OCI-LY7 (cell line): ENCODE measurements at regions not wholly inside any gene's neighbourhood (a gene's known extent, or its start where the extent isn't known, plus 50 kb on each side); places are given as distances from the start of the nearest gene placed in this dataset.

Experiments used
- BruUV-seq: library from RNA; stranded (reverse); fragments of 400-500 nt; replicated peaks from 2 replicates; lab custom pipeline; 2021; lab: Mats Ljungman, UMichigan
- CTCF ChIA-PET: fragments of 300-600 bp; sonication (Branson Sonifier 250); formaldehyde crosslinking; loops from one replicate; lab custom pipeline; 2022; ENCODE audit warnings: antibody characterized with exemption; ENCODE audit not compliant: unreplicated experiment; lab: Charles Lee
- POLR2A ChIA-PET: fragments of 300-600 bp; sonication (Branson Sonifier 250); formaldehyde crosslinking; loops from one replicate; lab custom pipeline; 2022; ENCODE audit warnings: antibody characterized with exemption; lab: Charles Lee
- DNase-seq: peaks from one replicate; pipeline ENCODE4 v3.0.0-alpha.2; 2015; ENCODE audit warnings: low spot score
- H2AFZ ChIP-seq: fragments of 200-600 bp; sonication (generic), shearing (Covaris generic); 2 replicates; pipeline ENCODE4 v1.6.1; 2014; ENCODE audit warnings: mild to moderate bottlenecking, antibody characterized with exemption, low read length, moderate library complexity
- H3K27ac ChIP-seq: fragments of 200-600 bp; sonication (generic); 2 replicates; pipeline ENCODE4 v1.5.1; 2014; ENCODE audit warnings: mixed run types, low read depth, mild to moderate bottlenecking, moderate library complexity, low read length, inconsistent platforms; ENCODE audit not compliant: poor library complexity, severe bottlenecking
- H3K36me3 ChIP-seq: fragments of 200-600 bp; sonication (generic); 2 replicates; pipeline ENCODE4 v1.6.1; 2014; ENCODE audit warnings: mild to moderate bottlenecking, antibody characterized with exemption, low read length, moderate library complexity, mixed read lengths; ENCODE audit not compliant: insufficient read depth
- H3K4me1 ChIP-seq: fragments of 200-600 bp; sonication (generic); 2 replicates; pipeline ENCODE4 v1.5.1; 2014; ENCODE audit warnings: mild to moderate bottlenecking, low read length; ENCODE audit not compliant: insufficient read depth, poor library complexity, severe bottlenecking
- H3K4me2 ChIP-seq: fragments of 200-600 bp; sonication (generic); 2 replicates; pipeline ENCODE4 v1.6.1; 2014; ENCODE audit warnings: mild to moderate bottlenecking, low read length
- H3K4me3 ChIP-seq: fragments of 200-600 bp; sonication (generic); 2 replicates; pipeline ENCODE4 v1.5.1; 2014; ENCODE audit warnings: mild to moderate bottlenecking, low read depth, low read length; ENCODE audit not compliant: poor library complexity, severe bottlenecking
- H3K79me2 ChIP-seq: fragments of 200-600 bp; sonication (generic); 2 replicates; pipeline ENCODE4 v1.6.1; 2016; ENCODE audit warnings: low read depth, mild to moderate bottlenecking, low read length, moderate library complexity, mixed read lengths; ENCODE audit not compliant: insufficient read depth
- H3K9me2 ChIP-seq: fragments of 200-600 bp; sonication (generic); 2 replicates; pipeline ENCODE4 v1.6.1; 2016; ENCODE audit warnings: mild to moderate bottlenecking, low read length, mixed read lengths; ENCODE audit not compliant: insufficient read depth
- H3K9me3 ChIP-seq: fragments of 200-600 bp; sonication (generic); 2 replicates; pipeline ENCODE4 v1.6.1; 2014; ENCODE audit warnings: mild to moderate bottlenecking, mixed run types, low read length, mixed read lengths
- H4K20me1 ChIP-seq: fragments of 200-600 bp; sonication (generic); 2 replicates; pipeline ENCODE4 v1.6.1; 2014; ENCODE audit warnings: mild to moderate bottlenecking, antibody characterized with exemption, low read length, moderate library complexity, mixed read lengths; ENCODE audit not compliant: insufficient read depth
- EZH2phosphoT487 ChIP-seq: fragments of 200-600 bp; sonication (generic); IDR thresholded peaks from 2 replicates; pipeline ENCODE4 v1.6.1; 2018; ENCODE audit warnings: low read depth, borderline replicate concordance, mild to moderate bottlenecking, mixed run types, antibody characterized with exemption, low read length, moderate library complexity, mixed read lengths
- intact Hi-C: fragments of 100-400 bp; cut with micrococcal nuclease; formaldehyde crosslinking; loops from one replicate; pipeline ENCODE4 v1.10.0; 2022; ENCODE audit not compliant: unreplicated experiment
- TF ChIP-seq, protein P1 (sequence below): fragments of 200-600 bp; sonication (generic); conservative IDR thresholded peaks from 2 replicates; pipeline ENCODE4 v1.5.1; 2014; ENCODE audit warnings: mild to moderate bottlenecking, antibody characterized with exemption, low read length, moderate library complexity, mixed read lengths

DNA sequence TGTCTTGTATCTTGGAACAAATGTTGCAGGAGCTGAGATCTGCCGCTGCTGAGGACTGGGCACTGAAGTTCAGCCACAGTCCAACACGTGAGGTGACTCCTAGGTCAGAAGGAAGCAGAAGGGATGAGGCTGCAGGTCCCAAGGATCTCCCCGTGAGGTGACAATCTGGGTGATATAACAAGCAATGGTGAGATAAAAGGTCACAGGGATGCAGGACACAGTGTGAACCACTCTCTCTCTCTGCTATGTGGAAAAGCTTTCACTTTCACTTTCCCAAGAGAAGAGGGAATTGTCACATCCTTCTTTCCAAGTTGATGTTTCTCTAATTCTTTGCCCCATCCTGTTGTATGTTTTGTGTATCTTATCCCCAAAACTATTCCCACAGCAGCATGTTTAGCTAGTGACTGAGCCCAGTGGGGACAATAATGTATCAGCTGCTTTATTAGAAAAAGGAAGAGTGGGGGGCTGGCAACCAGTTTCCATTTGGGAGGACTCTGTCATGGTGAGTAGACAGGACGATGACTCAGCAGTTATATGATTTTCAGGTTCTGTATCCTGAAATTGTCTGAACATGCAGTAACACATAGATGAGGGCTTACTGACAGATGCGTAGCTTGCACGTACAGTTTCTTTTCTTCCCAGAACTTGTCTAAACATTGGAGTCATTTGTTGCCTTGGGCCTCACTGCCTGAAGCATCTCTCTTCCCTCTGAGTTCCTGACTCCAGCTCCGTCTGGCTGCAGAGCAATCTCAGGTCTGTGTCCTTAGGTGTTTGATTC, 1415.8 kb upstream of the TENM3 start:
- CTCF ChIA-PET = interaction anchor here (0.8 kb wide), 1 partner anchor 29 kb away, joined by 3 read pairs; no protein-coding TSS in a partner anchor
- peak overlapping the region; percentile 85; the same call in 1 of the 2 replicates for H2AFZ ChIP-seq

DNA sequence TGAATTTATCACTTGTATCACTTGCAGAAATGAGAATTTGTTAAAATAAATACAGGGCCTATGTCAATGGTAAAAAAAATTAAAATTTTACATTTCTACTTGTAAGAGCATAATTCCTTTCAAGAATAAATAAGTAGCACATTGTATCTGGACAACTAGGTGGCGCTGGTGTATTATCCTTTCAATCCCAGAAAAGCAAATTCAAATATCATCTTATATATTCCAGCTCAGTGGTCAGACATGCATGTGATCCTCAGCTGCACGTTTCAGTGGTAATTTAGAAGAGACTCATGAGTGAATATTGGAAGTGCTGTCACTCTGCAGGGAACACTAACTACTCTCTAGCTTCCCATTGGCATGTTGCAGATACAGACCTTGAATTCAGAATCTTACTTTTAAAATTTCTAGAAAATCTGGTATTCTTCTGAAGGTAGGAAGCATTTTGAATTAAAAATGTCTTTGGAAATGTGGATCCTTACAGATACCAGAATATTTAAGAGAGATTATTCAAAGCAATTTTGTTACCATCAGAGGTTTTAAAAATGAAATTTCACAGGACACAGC, 1414.7 kb upstream of the TENM3 start:
- no peak overlapping the region for H3K4me2 ChIP-seq
- DNase-seq = peak; percentile 68
- H3K36me3 ChIP-seq = no peaks in the 10 kb centered on the region
- no peaks in the 10 kb centered on the region for H4K20me1 ChIP-seq
- ChIA-PET POLR2A (interaction anchor here (0.6 to 1.8 kb wide), 3 partner anchors 47 to 531 kb away, joined by 3 to 7 read pairs (median 3); no protein-coding TSS in a partner anchor), CTCF (no interaction called here)
- H3K4me3 ChIP-seq = no peak overlapping the region
- no peaks in the 10 kb centered on the region for H3K9me2 ChIP-seq
- TF ChIP-seq, protein P1, sequence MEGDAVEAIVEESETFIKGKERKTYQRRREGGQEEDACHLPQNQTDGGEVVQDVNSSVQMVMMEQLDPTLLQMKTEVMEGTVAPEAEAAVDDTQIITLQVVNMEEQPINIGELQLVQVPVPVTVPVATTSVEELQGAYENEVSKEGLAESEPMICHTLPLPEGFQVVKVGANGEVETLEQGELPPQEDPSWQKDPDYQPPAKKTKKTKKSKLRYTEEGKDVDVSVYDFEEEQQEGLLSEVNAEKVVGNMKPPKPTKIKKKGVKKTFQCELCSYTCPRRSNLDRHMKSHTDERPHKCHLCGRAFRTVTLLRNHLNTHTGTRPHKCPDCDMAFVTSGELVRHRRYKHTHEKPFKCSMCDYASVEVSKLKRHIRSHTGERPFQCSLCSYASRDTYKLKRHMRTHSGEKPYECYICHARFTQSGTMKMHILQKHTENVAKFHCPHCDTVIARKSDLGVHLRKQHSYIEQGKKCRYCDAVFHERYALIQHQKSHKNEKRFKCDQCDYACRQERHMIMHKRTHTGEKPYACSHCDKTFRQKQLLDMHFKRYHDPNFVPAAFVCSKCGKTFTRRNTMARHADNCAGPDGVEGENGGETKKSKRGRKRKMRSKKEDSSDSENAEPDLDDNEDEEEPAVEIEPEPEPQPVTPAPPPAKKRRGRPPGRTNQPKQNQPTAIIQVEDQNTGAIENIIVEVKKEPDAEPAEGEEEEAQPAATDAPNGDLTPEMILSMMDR = peak; percentile 95
- TF ChIP-seq EZH2phosphoT487 = no peak
- peak overlapping the region; percentile 85; the same call in 1 of the 2 replicates for H2AFZ ChIP-seq
- no peaks in the 10 kb centered on the region; the same call in 1 of the 2 replicates for H3K9me3 ChIP-seq
- intact Hi-C loops = loop anchor here (5.0 kb wide), 1 partner anchor 161 kb away; no protein-coding TSS in a partner anchor
- no peak overlapping the region for H3K27ac ChIP-seq
- peaks cover 21% of the 10 kb centered on the region for H3K4me1 ChIP-seq
- H3K79me2 ChIP-seq = no peaks in the 10 kb centered on the region
- BruUV-seq = no TSS peak

More for the DNA sequence above, 1415.8 kb upstream of the TENM3 start:
- Histone ChIP-seq H3K4me3 (peak overlapping the region; percentile 17), H3K4me1 (peaks cover 21% of the 10 kb centered on the region), H3K4me2 (peak overlapping the region; percentile 25), H3K27ac (no peak overlapping the region), H3K79me2 (no peaks in the 10 kb centered on the region), H3K9me2 (no peaks in the 10 kb centered on the region), H3K36me3 (no peaks in the 10 kb centered on the region), H4K20me1 (no peaks in the 10 kb centered on the region), H3K9me3 (no peaks in the 10 kb centered on the region; the same call in 1 of the 2 replicates)
- POLR2A ChIA-PET = interaction anchor here (0.5 to 1.8 kb wide), 7 partner anchors 10 to 173 kb away, joined by 3 to 7 read pairs (median 3); no protein-coding TSS in a partner anchor
- TF ChIP-seq, protein P1 = no peak
- no peak for TF ChIP-seq EZH2phosphoT487
- intact Hi-C loops = loop anchor here (5.0 kb wide), 1 partner anchor 160 kb away; no protein-coding TSS in a partner anchor
- DNase-seq = no peak
- BruUV-seq = no TSS peak
